WTC11 (cell line): ENCODE measurements at regions not wholly inside any gene's neighbourhood (a gene's known extent, or its start where the extent isn't known, plus 50 kb on each side); places are given as distances from the start of the nearest gene placed in this dataset.

Source experiments
- ATAC-seq: fragments of 200-7000 bp; cut with Tn5 transposase; 2 replicates; pipeline ENCODE4 v1.10.0; 2021; ENCODE audit warnings: mild to moderate bottlenecking, moderate library complexity
- CTCF ChIA-PET: fragments of 300-600 bp; sonication (Branson Sonifier 250); formaldehyde crosslinking; loops from one replicate; lab custom pipeline; 2021; ENCODE audit warnings: antibody characterized with exemption; lab: Charles Lee
- POLR2A ChIA-PET: fragments of 350-600 bp; sonication (Branson Sonifier 250); formaldehyde crosslinking; loops from one replicate; lab custom pipeline; 2021; ENCODE audit warnings: antibody characterized with exemption; lab: Charles Lee
- DNase-seq: peaks from one replicate; pipeline ENCODE4 v3.0.0; 2021; ENCODE audit warnings: low spot score
- H3K27ac Mint-ChIP-seq: 2 replicates; pipeline ENCODE4 v1.8.0; 2021; ENCODE audit warnings: mixed read lengths
- H3K27me3 Mint-ChIP-seq: 2 replicates; pipeline ENCODE4 v1.8.0; 2021; ENCODE audit warnings: low read depth, mild to moderate bottlenecking, moderate library complexity, mixed read lengths
- H3K36me3 Mint-ChIP-seq: 2 replicates; pipeline ENCODE4 v1.8.0; 2021; ENCODE audit warnings: mixed read lengths
- H3K4me1 Mint-ChIP-seq: 2 replicates; pipeline ENCODE4 v1.8.0; 2022; ENCODE audit warnings: mixed read lengths
- H3K4me3 Mint-ChIP-seq: 2 replicates; pipeline ENCODE4 v1.8.0; 2021; ENCODE audit warnings: mild to moderate bottlenecking, moderate library complexity, mixed read lengths
- H3K9me3 Mint-ChIP-seq: 2 replicates; pipeline ENCODE4 v1.8.0; 2021; ENCODE audit warnings: mixed read lengths
- AR ChIP-seq: fragments of 250-450 bp; sonication (Bioruptor Pico); IDR thresholded peaks from 2 replicates; pipeline ENCODE4 v1.9.0; 2021; ENCODE audit warnings: mild to moderate bottlenecking
- ATF3 ChIP-seq: sonication (generic); formaldehyde crosslinking; conservative IDR thresholded peaks from 2 replicates; pipeline ENCODE4 v1.8.1; 2022; ENCODE audit warnings: mild to moderate bottlenecking, missing genetic modification reagents
- CREM ChIP-seq: sonication (generic); formaldehyde crosslinking; IDR thresholded peaks from 2 replicates; pipeline ENCODE4 v1.8.1; 2022; ENCODE audit warnings: mild to moderate bottlenecking, missing genetic modification reagents, moderate library complexity
- E2F1 ChIP-seq: sonication (generic); formaldehyde crosslinking; IDR thresholded peaks from 2 replicates; pipeline ENCODE4 v1.8.0; 2022; ENCODE audit warnings: mild to moderate bottlenecking, missing genetic modification reagents
- ELF4 ChIP-seq: sonication (generic); formaldehyde crosslinking; IDR thresholded peaks from 2 replicates; pipeline ENCODE4 v1.8.1; 2022; ENCODE audit warnings: low read depth, mild to moderate bottlenecking, moderate library complexity, missing genetic modification reagents
- GRHL2 ChIP-seq: fragments of 250-450 bp; sonication (Bioruptor Pico); IDR thresholded peaks from 2 replicates; pipeline ENCODE4 v1.8.0; 2022; ENCODE audit warnings: mild to moderate bottlenecking, moderate library complexity; ENCODE audit not compliant: insufficient replicate concordance, severe bottlenecking
- GTF2I ChIP-seq: fragments of 250-450 bp; sonication (Bioruptor Pico); conservative IDR thresholded peaks from 2 replicates; pipeline ENCODE4 v1.4.0; 2021; ENCODE audit warnings: mild to moderate bottlenecking
- JAZF1 ChIP-seq: fragments of 250-450 bp; sonication (Bioruptor Pico); IDR thresholded peaks from 2 replicates; pipeline ENCODE4 v1.9.0; 2021; ENCODE audit warnings: moderate library complexity, mild to moderate bottlenecking, inconsistent platforms
- KAT7 ChIP-seq: sonication (generic); formaldehyde crosslinking; IDR thresholded peaks from 2 replicates; pipeline ENCODE4 v1.8.1; 2023; ENCODE audit warnings: missing genetic modification reagents, mild to moderate bottlenecking, borderline replicate concordance
- MXD4 ChIP-seq: fragments of 250-450 bp; sonication (Bioruptor Pico); IDR thresholded peaks from 2 replicates; pipeline ENCODE4 v1.8.0; 2021; ENCODE audit warnings: mild to moderate bottlenecking, moderate library complexity, borderline replicate concordance
- NR2C2 ChIP-seq: sonication (generic); formaldehyde crosslinking; IDR thresholded peaks from 2 replicates; pipeline ENCODE4 v1.8.0; 2022; ENCODE audit warnings: mild to moderate bottlenecking, missing genetic modification reagents
- PRDM15 ChIP-seq: sonication (generic); formaldehyde crosslinking; IDR thresholded peaks from 2 replicates; pipeline ENCODE4 v1.8.0; 2022; ENCODE audit warnings: missing genetic modification reagents
- PRRX2 ChIP-seq: fragments of 250-450 bp; sonication (Bioruptor Pico); IDR thresholded peaks from 2 replicates; pipeline ENCODE4 v1.8.0; 2021; ENCODE audit warnings: mild to moderate bottlenecking
- ZNF219 ChIP-seq: sonication (generic); formaldehyde crosslinking; IDR thresholded peaks from 2 replicates; pipeline ENCODE4 v1.8.0; 2023; ENCODE audit warnings: missing genetic modification reagents, mild to moderate bottlenecking, borderline replicate concordance
- ZNF281 ChIP-seq: sonication (generic); formaldehyde crosslinking; IDR thresholded peaks from 2 replicates; pipeline ENCODE4 v1.8.0; 2023; ENCODE audit warnings: mild to moderate bottlenecking, missing genetic modification reagents
- ZNF317 ChIP-seq: sonication (generic); formaldehyde crosslinking; IDR thresholded peaks from 2 replicates; pipeline ENCODE4 v1.8.1; 2023; ENCODE audit warnings: low read depth, mild to moderate bottlenecking, moderate library complexity, missing genetic modification reagents, borderline replicate concordance
- ZNF423 ChIP-seq: fragments of 250-450 bp; sonication (Bioruptor Pico); IDR thresholded peaks from 2 replicates; pipeline ENCODE4 v2.1.2; 2022; ENCODE audit warnings: mild to moderate bottlenecking, moderate library complexity
- ZNF425 ChIP-seq: fragments of 250-450 bp; sonication (Bioruptor Pico); conservative IDR thresholded peaks from 2 replicates; pipeline ENCODE4 v1.9.0; 2021; ENCODE audit warnings: mild to moderate bottlenecking

- no peak overlapping the region for H3K27ac Mint-ChIP-seq
- CTCF ChIA-PET: no interaction called here
- no peaks in the 10 kb centered on the region for H3K36me3 Mint-ChIP-seq
- H3K27me3 Mint-ChIP-seq: no peaks in the 10 kb centered on the region
- H3K4me1 Mint-ChIP-seq: no peaks in the 10 kb centered on the region
- H3K9me3 Mint-ChIP-seq: peaks cover 3% of the 10 kb centered on the region; the same call in 1 of the 2 replicates
- no peak for TF ChIP-seq GRHL2 (CRISPR knock-in tag)
- no peak for TF ChIP-seq ATF3 (CRISPR knock-in tag)
- no peak for TF ChIP-seq AR (CRISPR knock-in tag)
- no peak for TF ChIP-seq PRDM15 (CRISPR knock-in tag)
- no peak for TF ChIP-seq MXD4 (CRISPR knock-in tag)
- TF ChIP-seq ELF4 (CRISPR knock-in tag): no peak
- TF ChIP-seq GTF2I: no peak
- TF ChIP-seq ZNF423: no peak
- TF ChIP-seq NR2C2 (CRISPR knock-in tag): no peak
- no peak for TF ChIP-seq ZNF425 (CRISPR knock-in tag)
- no peak for TF ChIP-seq E2F1 (CRISPR knock-in tag)
- no peak overlapping the region for H3K4me3 Mint-ChIP-seq
- ATAC-seq (no peak), DNase-seq (no peak)
- POLR2A ChIA-PET: no interaction called here
These were observed 806.6 kb upstream of the GHITM start for GRCh38 chr10:83332690-83333089.

- POLR2A ChIA-PET: no interaction called here
- H3K36me3 Mint-ChIP-seq: 0 out of 2 replicates have a peak, but pooled peaks cover 3% of the 10 kb centered on the region
- H3K4me3 Mint-ChIP-seq: no peak overlapping the region
- TF ChIP-seq ZNF317 (CRISPR knock-in tag): no peak
- TF ChIP-seq JAZF1: no peak
- TF ChIP-seq ZNF219 (CRISPR knock-in tag): no peak
- TF ChIP-seq PRRX2: no peak
- TF ChIP-seq MXD4 (CRISPR knock-in tag): no peak
- TF ChIP-seq CREM (CRISPR knock-in tag): no peak
- no peak for TF ChIP-seq ZNF281 (CRISPR knock-in tag)
- TF ChIP-seq KAT7 (CRISPR knock-in tag): no peak
- H3K27ac Mint-ChIP-seq: no peak overlapping the region
- no peaks in the 10 kb centered on the region for H3K27me3 Mint-ChIP-seq
- CTCF ChIA-PET: no interaction called here
- peaks cover 9% of the 10 kb centered on the region for H3K9me3 Mint-ChIP-seq
- DNase-seq: no peak
- ATAC-seq: no peak
- H3K4me1 Mint-ChIP-seq: no peaks in the 10 kb centered on the region
These were observed 805.7 kb upstream of the GHITM start for GRCh38 chr10:83333566-83333965.
